Thyroid gland (tissue), 4 donors: ENCODE measurements at regions not wholly inside any gene's neighbourhood (a gene's known extent, or its start where the extent isn't known, plus 50 kb on each side); places are given as distances from the start of the nearest gene placed in this dataset.

ENCODE experiments used
- DNase-seq, 2 donors: peaks; one replicate each; pipeline ENCODE4 v3.0.0-alpha.2; 2019
- H3K27ac ChIP-seq, 3 donors: fragments of 200-600 bp; sonication (generic); 1 replicate in 2 of 3; 2 replicates in 1 of 3; pipeline ENCODE4 v1.5.1; 2016 to 2019; ENCODE audit warnings: mild to moderate bottlenecking in 1 of 3, moderate library complexity in 1 of 3
- H3K27me3 ChIP-seq: fragments of 200-600 bp; sonication (generic); one replicate; pipeline ENCODE4 v1.5.1; 2019
- H3K36me3 ChIP-seq, 2 donors: fragments of 200-600 bp; sonication (generic); one replicate each; pipeline ENCODE4 v1.5.1; 2016 to 2019
- H3K4me1 ChIP-seq, 2 donors: fragments of 200-600 bp; sonication (generic); one replicate each; pipeline ENCODE4 v1.5.1; 2017 to 2019
- H3K4me3 ChIP-seq, 3 donors: fragments of 200-600 bp; sonication (generic); replicated peaks in 1 of 3; 1 replicate in 2 of 3; 2 replicates in 1 of 3; pipeline ENCODE4 v1.5.1; 2016; ENCODE audit warnings: mild to moderate bottlenecking in 1 of 3
- H3K9me3 ChIP-seq: fragments of 200-600 bp; sonication (generic); one replicate; pipeline ENCODE4 v1.5.1; 2017
- POLR2A ChIP-seq, 2 donors: fragments of 450-650 bp; IDR thresholded peaks; one replicate each; pipeline ENCODE4 v1.6.1; 2017; ENCODE audit warnings: antibody characterized with exemption in 2 of 2, mild to moderate bottlenecking in 2 of 2, moderate library complexity in 1 of 2
- WGBS, 2 donors: methylation state at CpG; one replicate each; pipeline ENCODE4 v1.1.5; 2017; 5-methylcytosine and 5-hydroxymethylcytosine counted together
- intact Hi-C: fragments of 100-400 bp; cut with DNase I; formaldehyde crosslinking; loops from one replicate; pipeline ENCODE4 v1.15.1; 2023
- TF ChIP-seq, protein P1 (sequence below), 6 experiments: fragments of 200-600 bp in 3 of 6; fragments of 450-650 bp in 3 of 6; sonication (generic) in 3 of 6; IDR thresholded peaks; one replicate each; pipeline ENCODE4 v1.5.1; 2016 to 2019; ENCODE audit warnings: antibody characterized with exemption in 6 of 6, mild to moderate bottlenecking in 2 of 6, inconsistent platforms in 1 of 6, moderate library complexity in 1 of 6

- Histone ChIP-seq H3K36me3 (no peaks in the 10 kb centered on the region), H3K27me3 (no peaks in the 10 kb centered on the region), H3K27ac (no peak overlapping the region), H3K4me3 (no peak overlapping the region), H3K4me1 (no peaks in the 10 kb centered on the region), H3K9me3 (no peaks in the 10 kb centered on the region)
- no peak for TF ChIP-seq POLR2A (IDR thresholded peaks at IDR 0.05)
- TF ChIP-seq, protein P1, sequence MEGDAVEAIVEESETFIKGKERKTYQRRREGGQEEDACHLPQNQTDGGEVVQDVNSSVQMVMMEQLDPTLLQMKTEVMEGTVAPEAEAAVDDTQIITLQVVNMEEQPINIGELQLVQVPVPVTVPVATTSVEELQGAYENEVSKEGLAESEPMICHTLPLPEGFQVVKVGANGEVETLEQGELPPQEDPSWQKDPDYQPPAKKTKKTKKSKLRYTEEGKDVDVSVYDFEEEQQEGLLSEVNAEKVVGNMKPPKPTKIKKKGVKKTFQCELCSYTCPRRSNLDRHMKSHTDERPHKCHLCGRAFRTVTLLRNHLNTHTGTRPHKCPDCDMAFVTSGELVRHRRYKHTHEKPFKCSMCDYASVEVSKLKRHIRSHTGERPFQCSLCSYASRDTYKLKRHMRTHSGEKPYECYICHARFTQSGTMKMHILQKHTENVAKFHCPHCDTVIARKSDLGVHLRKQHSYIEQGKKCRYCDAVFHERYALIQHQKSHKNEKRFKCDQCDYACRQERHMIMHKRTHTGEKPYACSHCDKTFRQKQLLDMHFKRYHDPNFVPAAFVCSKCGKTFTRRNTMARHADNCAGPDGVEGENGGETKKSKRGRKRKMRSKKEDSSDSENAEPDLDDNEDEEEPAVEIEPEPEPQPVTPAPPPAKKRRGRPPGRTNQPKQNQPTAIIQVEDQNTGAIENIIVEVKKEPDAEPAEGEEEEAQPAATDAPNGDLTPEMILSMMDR (IDR thresholded peaks at IDR 0.05) = no peak
- DNase-seq = no peak
- WGBS, 2 donors = 60 to 64% methylated on average over 3 of the region's 3 CpGs
- intact Hi-C loops = no loop called here
Observed at GRCh38 chr10:33794460-33794859, 460.0 kb upstream of the NRP1 start.

- intact Hi-C loops = no loop called here
- H3K27me3 ChIP-seq = no peaks in the 10 kb centered on the region
- no peaks in the 10 kb centered on the region for H3K36me3 ChIP-seq
- WGBS, 2 donors = 67 to 90% methylated on average over 2 of the region's 2 CpGs
- no peak overlapping the region for H3K27ac ChIP-seq
- H3K9me3 ChIP-seq = no peaks in the 10 kb centered on the region
- H3K4me3 ChIP-seq = no peak overlapping the region
- no peak for DNase-seq
- TF ChIP-seq, protein P1 (IDR thresholded peaks at IDR 0.05) = no peak
- no peak for TF ChIP-seq POLR2A (IDR thresholded peaks at IDR 0.05)
- no peaks in the 10 kb centered on the region for H3K4me1 ChIP-seq
Observed at GRCh38 chr10:33793793-33794192, 459.3 kb upstream of the NRP1 start.

DNA sequence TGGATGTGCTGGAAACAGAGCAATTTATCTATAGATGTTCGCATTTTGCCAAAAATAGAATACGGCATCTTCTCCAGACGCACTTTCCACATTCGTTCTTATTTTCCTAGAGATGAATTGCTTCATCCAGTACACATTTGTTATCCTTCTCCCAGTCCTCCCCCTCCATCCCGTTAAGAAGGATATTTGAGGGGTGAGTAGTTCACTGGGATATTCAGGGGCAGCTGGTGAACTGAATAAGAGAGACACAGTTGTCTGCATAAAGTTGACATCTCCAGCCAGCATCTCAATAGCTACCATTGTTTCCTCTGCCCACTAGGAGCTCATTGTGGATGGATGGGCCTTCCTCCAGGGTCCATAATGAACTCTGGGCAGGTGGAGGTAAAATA, 456.8 kb upstream of the NRP1 start:
- H3K27ac ChIP-seq = no peak overlapping the region
- DNase-seq = no peak
- no peaks in the 10 kb centered on the region for H3K27me3 ChIP-seq
- H3K9me3 ChIP-seq = no peaks in the 10 kb centered on the region
- WGBS, 2 donors = 83 to 86% methylated on average over 5 of the region's 5 CpGs
- no peaks in the 10 kb centered on the region for H3K36me3 ChIP-seq
- intact Hi-C loops = no loop called here
- no peak for TF ChIP-seq POLR2A (IDR thresholded peaks at IDR 0.05)
- TF ChIP-seq, protein P1 (IDR thresholded peaks at IDR 0.05) = no peak
- H3K4me3 ChIP-seq = no peak overlapping the region
- H3K4me1 ChIP-seq = no peaks in the 10 kb centered on the region

GRCh38 chr10:33790521-33791271, 456.2 kb upstream of the NRP1 start:
- intact Hi-C loops = no loop called here
- no peak for DNase-seq
- Histone ChIP-seq H3K27ac (no peak overlapping the region), H3K9me3 (no peaks in the 10 kb centered on the region), H3K4me3 (no peak overlapping the region), H3K4me1 (no peaks in the 10 kb centered on the region), H3K36me3 (no peaks in the 10 kb centered on the region), H3K27me3 (no peaks in the 10 kb centered on the region)
- TF ChIP-seq, protein P1 (IDR thresholded peaks at IDR 0.05) = no peak
- TF ChIP-seq POLR2A (IDR thresholded peaks at IDR 0.05) = no peak
- 55 to 69% methylated on average over 12 of the region's 12 CpGs for WGBS, 2 donors

DNA sequence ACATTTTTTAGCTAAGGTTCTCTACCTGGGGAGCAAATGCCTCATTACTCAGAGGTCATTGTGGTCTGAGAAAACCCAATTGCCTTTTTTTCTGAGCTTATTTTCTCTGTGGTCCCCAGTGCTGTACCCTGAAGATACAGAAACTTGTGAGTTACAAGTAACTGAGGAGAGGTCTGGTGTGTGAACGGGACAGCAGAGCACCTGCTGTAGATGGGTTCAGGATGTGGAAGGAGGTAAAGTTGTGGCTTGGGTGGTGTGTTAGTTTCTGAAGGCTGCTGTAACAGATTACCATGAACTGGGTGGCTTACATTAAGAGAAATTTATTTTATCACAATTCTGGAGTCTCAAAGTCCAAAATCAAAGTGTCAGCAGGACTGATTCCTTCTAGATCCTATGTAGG, 449.1 kb upstream of the NRP1 start:
- TF ChIP-seq, protein P1 (IDR thresholded peaks at IDR 0.05) = no peak
- TF ChIP-seq POLR2A (IDR thresholded peaks at IDR 0.05) = no peak
- Histone ChIP-seq H3K4me3 (no peak overlapping the region), H3K27me3 (no peaks in the 10 kb centered on the region), H3K27ac (no peak overlapping the region), H3K36me3 (no peaks in the 10 kb centered on the region), H3K4me1 (no peaks in the 10 kb centered on the region), H3K9me3 (no peaks in the 10 kb centered on the region)
- DNase-seq = no peak
- WGBS, 2 donors = 91 to 94% methylated on average over 1 of the region's 1 CpG
- intact Hi-C loops = no loop called here
